HG02610 (cell line): ENCODE measurements at regions not wholly inside any gene's neighbourhood (a gene's known extent, or its start where the extent isn't known, plus 50 kb on each side); places are given as distances from the start of the nearest gene placed in this dataset.
"Not testable (repeated sequence)": the region's sequence is repeated elsewhere in the genome, so short reads cannot be mapped to it uniquely, and the experiment has no call there.

Experiments
- ATAC-seq: cut with Tn5 transposase; IDR thresholded peaks from one replicate; pipeline ENCODE4 v1.9.1; 2021; ENCODE audit warnings: mild to moderate bottlenecking, moderate library complexity; ENCODE audit not compliant: unreplicated experiment

DNA sequence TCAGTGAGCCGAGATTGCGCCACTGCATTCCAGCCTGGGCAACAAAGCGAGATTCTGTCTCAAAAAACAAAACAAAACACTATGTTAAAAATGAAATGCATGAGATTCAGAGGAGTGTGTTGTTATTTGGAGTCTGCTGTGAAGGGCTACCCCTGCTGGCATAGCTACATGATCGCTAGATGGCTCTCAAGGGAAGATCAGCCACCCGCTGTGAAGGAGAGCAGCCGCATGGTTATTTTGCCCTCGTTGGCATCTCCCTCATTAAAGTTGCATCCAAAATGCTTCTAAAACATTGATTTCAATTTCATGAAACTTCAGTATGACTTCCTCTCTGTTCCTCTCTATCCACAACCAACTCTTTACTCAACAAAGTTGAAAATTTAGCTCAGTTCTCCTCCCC is 54.8 kb upstream of the NDUFV2 start:
- no peak for ATAC-seq

DNA sequence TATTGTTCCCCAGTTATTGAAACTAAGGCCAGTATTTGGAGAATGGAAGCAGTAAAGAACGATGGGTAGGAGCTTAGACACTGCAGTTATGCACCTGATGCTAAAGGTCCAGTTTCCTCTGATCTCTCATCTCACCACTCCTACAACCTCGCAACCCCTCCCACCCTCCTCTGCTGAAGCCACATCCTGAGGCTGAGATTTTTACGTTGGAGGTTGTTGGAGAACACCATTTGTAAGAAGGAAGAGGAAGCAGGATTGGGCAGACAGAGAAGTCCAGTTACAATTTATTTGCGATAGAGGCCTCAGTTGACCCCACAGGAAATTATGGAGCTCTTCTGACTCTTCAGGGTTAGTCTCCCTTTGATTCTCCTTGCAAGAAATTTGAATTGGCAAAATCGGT is 54.3 kb upstream of the NDUFV2 start:
- no peak for ATAC-seq

DNA sequence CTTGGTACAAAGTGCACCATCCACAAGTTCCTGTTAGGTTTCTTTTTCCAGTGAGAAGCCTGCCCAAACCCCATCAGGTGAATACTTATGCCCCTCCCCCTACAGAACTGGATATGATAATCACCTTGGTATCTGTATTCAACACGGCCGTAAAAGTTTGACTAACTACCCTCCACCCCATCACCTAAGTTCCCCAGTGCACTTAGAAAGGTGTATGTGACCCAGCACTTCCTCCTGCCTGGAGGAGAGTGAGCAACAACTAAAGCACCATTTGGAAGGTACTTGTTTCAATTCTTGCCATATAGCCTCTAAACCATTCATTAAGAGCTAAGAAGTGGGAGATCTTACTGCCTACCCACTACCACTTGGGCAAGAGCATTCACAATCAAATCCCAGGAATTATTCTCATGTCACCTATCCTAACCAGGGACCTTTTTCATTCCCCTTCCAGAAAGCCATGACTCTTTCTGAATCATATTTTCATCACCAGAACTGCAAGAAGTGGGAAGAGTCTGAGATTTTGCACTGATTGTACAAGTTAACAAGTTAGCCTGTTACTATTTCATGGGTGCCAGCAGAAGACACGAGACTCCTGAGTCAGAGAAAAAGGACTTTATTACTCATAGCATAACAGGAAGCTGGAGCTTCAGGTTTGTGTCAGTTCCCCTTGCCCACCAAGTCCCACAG is 53.5 kb upstream of the NDUFV2 start:
- ATAC-seq, result no peak

DNA sequence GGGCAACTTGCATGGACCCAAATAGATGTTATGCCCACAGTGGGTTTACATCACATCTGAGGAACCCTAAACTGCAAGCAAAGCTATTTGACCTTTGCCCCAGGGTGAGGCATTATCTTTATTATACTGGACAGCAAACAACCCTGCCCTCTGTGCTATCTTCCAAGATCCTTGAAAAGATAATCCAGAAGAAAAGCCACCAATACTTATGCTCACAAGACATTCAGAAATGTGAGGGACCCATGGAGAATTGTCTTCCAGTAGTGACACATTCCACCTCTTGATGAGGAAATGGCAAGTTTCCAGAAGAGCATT is 53.0 kb upstream of the NDUFV2 start:
- no peak for ATAC-seq

DNA sequence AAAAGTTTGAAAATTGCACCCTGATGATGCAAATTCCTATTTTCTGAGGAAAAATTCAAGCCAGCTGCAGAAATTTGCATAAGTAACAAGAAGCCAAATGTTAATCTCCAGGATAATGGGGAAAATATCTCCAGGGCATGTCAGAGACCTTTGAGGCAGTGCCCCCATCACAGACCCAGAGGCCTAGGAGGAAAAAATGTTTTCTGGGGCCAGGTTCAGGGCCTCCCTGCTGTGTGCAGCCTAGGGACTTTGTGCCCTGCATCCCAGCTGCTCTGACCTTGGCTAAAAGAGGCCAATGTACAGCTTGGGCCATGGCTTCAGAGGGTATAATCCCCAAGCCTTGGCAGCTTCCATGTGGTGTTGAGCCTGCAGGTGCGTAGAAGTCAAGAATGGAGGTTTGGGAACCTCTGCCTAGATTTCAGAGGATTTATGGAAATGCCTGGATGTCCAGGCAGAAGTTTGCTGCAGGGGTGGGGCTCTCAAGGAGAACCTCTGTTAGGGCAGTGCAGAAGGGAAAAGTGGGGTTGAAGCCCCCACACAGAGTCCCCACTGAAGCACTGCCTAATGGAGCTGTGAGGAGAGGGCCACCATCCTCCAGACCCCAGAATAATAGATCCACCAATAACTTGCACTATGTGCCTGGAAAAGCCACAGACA is 51.7 kb upstream of the NDUFV2 start:
- not testable (repeated sequence) for ATAC-seq
